ENCODE measurements at regions not wholly inside any gene's neighbourhood (a gene's known extent, or its start where the extent isn't known, plus 50 kb on each side); places are given as distances from the start of the nearest gene placed in this dataset.

GRCh38 chr10:121042342-121042741 lies 191.2 kb downstream of the WDR11 start:
- TF ChIP-seq CTCF (IDR thresholded peaks at IDR 0.05; ENCODE audit: low read length) (no peak), EZH2 (IDR thresholded peaks at IDR 0.05; ENCODE audit: borderline replicate concordance, low read length) (no peak)
